ENCODE measurements at regions not wholly inside any gene's neighbourhood (a gene's known extent, or its start where the extent isn't known, plus 50 kb on each side); places are given as distances from the start of the nearest gene placed in this dataset.
"Not testable (repeated sequence)": the region's sequence is repeated elsewhere in the genome, so short reads cannot be mapped to it uniquely, and the experiment has no call there.

DNA sequence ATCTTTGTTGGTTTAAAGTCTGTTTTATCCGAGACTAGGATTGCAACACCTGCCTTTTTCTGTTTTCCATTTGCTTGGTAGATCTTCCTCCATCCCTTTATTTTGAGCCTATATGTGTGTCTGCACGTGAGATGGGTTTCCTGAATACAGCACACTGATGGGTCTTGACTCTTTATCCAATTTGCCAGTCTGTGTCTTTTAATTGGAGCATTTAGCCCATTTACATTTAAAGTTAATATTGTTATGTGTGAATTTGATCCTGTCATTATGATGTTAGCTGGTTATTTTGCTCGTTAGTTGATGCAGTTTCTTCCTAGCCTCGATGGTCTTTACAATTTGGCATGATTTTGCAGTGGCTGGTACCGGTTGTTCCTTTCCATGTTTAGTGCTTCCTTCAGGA is 149.4 kb upstream of the MRPS22 start:
- H3K4me3 ChIP-seq; H3K36me3 ChIP-seq (ENCODE audit: control insufficient read depth, insufficient read depth, low read length); H3K9me1 ChIP-seq (ENCODE audit: control insufficient read depth, insufficient read depth, low read length); H3K9ac ChIP-seq (ENCODE audit: insufficient read depth in 1 of 2, low read depth in 2 of 2, low read length in 2 of 2); POLR2A ChIA-PET; BruUV-seq (replicated peaks); H3K27me3 ChIP-seq (ENCODE audit: control insufficient read depth in 2 of 2, insufficient read depth in 2 of 2, low read length in 2 of 2); H4K20me1 ChIP-seq (replicated peaks; ENCODE audit: control insufficient read depth, insufficient read depth, low read length); CTCF ChIA-PET (ENCODE audit: low intra/inter-chr PET ratio); FAIRE-seq; H3K4me2 ChIP-seq (ENCODE audit: insufficient read depth, low read length); H3K27ac ChIP-seq (ENCODE audit: extremely low read depth, low read depth, low read length); H3K9me3 ChIP-seq (replicated peaks; ENCODE audit: control insufficient read depth, insufficient read depth, low read depth, low read length); ATAC-seq; H3K79me2 ChIP-seq (ENCODE audit: control insufficient read depth, insufficient read depth, low read length); intact Hi-C loops (cut with micrococcal nuclease); H3K4me1 ChIP-seq (replicated peaks in 1 of 2; ENCODE audit: control insufficient read depth in 2 of 2, insufficient read depth in 2 of 2, low read length in 2 of 2); H2AFZ ChIP-seq (ENCODE audit: low read depth, low read length); DNase-seq (ENCODE audit: extremely low read depth in 1 of 4, low spot score in 3 of 4); in situ Hi-C loops (cut with MboI): not testable (repeated sequence)
- peak; percentile 90 for TF ChIP-seq ZNF507 (tag; conservative IDR thresholded peaks at IDR 0.05)
- 0% methylated on average over 1 of the region's 5 CpGs for WGBS (ENCODE audit: insufficient coverage, low coverage, missing lambda C conversion rate)

DNA sequence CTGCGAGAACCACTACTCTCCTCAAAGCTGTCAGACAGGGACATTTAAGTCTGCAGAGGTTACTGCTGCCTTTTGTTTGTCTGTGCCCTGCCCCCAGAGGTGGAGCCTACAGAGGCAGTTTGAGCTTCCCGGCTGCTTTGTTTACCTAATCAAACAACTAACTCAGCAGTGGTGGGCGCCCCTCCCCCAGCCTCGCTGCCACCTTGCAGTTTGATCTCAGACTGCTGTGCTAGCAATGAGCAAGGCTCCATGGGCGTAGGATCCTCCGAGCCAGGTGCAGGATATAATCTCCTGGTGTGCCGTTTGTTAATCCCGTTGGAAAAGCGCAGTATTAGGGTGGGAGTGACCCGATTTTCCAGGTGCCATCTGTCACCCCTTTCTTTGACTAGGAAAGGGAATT is 147.7 kb upstream of the MRPS22 start:
- ATAC-seq, POLR2A ChIA-PET: not testable (repeated sequence)
- WGBS (ENCODE audit: insufficient coverage, low coverage, missing lambda C conversion rate) = 19% methylated on average over 9 of the region's 10 CpGs

More for the DNA sequence above, 147.7 kb upstream of the MRPS22 start:
- H3K9ac ChIP-seq (ENCODE audit: insufficient read depth in 1 of 2, low read depth in 2 of 2, low read length in 2 of 2); H3K79me2 ChIP-seq (ENCODE audit: control insufficient read depth, insufficient read depth, low read length); H3K27ac ChIP-seq (ENCODE audit: extremely low read depth, low read depth, low read length); H3K4me1 ChIP-seq (replicated peaks in 1 of 2; ENCODE audit: control insufficient read depth in 2 of 2, insufficient read depth in 2 of 2, low read length in 2 of 2); CTCF ChIA-PET (ENCODE audit: low intra/inter-chr PET ratio); intact Hi-C loops (cut with micrococcal nuclease); in situ Hi-C loops (cut with MboI); H3K9me1 ChIP-seq (ENCODE audit: control insufficient read depth, insufficient read depth, low read length); FAIRE-seq; BruUV-seq (replicated peaks); H3K9me3 ChIP-seq (replicated peaks; ENCODE audit: control insufficient read depth, insufficient read depth, low read depth, low read length); H3K4me3 ChIP-seq; H2AFZ ChIP-seq (ENCODE audit: low read depth, low read length); H3K36me3 ChIP-seq (ENCODE audit: control insufficient read depth, insufficient read depth, low read length); DNase-seq (ENCODE audit: extremely low read depth in 1 of 4, low spot score in 3 of 4); H4K20me1 ChIP-seq (replicated peaks; ENCODE audit: control insufficient read depth, insufficient read depth, low read length); H3K27me3 ChIP-seq (ENCODE audit: control insufficient read depth in 2 of 2, insufficient read depth in 2 of 2, low read length in 2 of 2); H3K4me2 ChIP-seq (ENCODE audit: insufficient read depth, low read length): not testable (repeated sequence)
